ENCODE measurements at regions not wholly inside any gene's neighbourhood (a gene's known extent, or its start where the extent isn't known, plus 50 kb on each side); places are given as distances from the start of the nearest gene placed in this dataset.

GRCh38 chr2:82665691-82666090 lies 1793.4 kb downstream of the SUCLG1 start:
- WGBS (ENCODE audit: insufficient coverage, insufficient replicate concordance, low lambda C conversion rate, missing lambda C conversion rate): 3% methylated on average over 3 of the region's 3 CpGs
- ChIA-PET RAD21 (ENCODE audit: unreplicated experiment) (no interaction called here), SMC1A (ENCODE audit: uncharacterized antibody, unreplicated experiment) (no interaction called here), CTCF (no interaction called here), POLR2A (no interaction called here)
- no peak overlapping the region for H3K4me3 ChIP-seq
- H3K27ac ChIP-seq (ENCODE audit: control insufficient read depth, insufficient read depth): no peak overlapping the region
- no peak for DNase-seq (ENCODE audit: low read depth, low spot score)
- no peak for ATAC-seq
- in situ Hi-C loops (cut with MboI) (no loop called here), intact Hi-C loops (cut with micrococcal nuclease; ENCODE audit: unreplicated experiment) (no loop called here)
- H3K9me3 ChIP-seq (replicated peaks; ENCODE audit: control insufficient read depth, insufficient read depth, low read length): no peaks in the 10 kb centered on the region
- no peaks in the 10 kb centered on the region for H3K36me3 ChIP-seq (ENCODE audit: control insufficient read depth in 2 of 2, insufficient read depth in 2 of 2, low read length in 1 of 2)
- FAIRE-seq: no peak
- no peak overlapping the region for H2AFZ ChIP-seq (ENCODE audit: control insufficient read depth, low read depth, low read length)
- H3K79me2 ChIP-seq (ENCODE audit: control insufficient read depth, insufficient read depth, low read length): no peaks in the 10 kb centered on the region
- TF ChIP-seq NR2F1 (conservative IDR thresholded peaks at IDR 0.05) (no peak), LARP7 (IDR thresholded peaks at IDR 0.05) (no peak), HCFC1 (IDR thresholded peaks at IDR 0.05; ENCODE audit: low read length) (no peak), ZBTB33 (IDR thresholded peaks at IDR 0.05) (no peak), POLR2A (IDR thresholded peaks at IDR 0.05; ENCODE audit: low read depth, low read length) (no peak), MXI1 (IDR thresholded peaks at IDR 0.05; ENCODE audit: low read depth, low read length) (no peak), JUNB (IDR thresholded peaks at IDR 0.05) (no peak), FOXK2 (IDR thresholded peaks at IDR 0.05) (no peak), GABPA (IDR thresholded peaks at IDR 0.05; ENCODE audit: low read depth) (no peak), PBX3 (IDR thresholded peaks at IDR 0.05; ENCODE audit: insufficient replicate concordance, low read depth, low read length) (no peak), EGR1 (IDR thresholded peaks at IDR 0.05; ENCODE audit: borderline replicate concordance in 1 of 2, low read depth in 2 of 2, low read length in 2 of 2) (no peak), E4F1 (IDR thresholded peaks at IDR 0.05; ENCODE audit: borderline replicate concordance, partially characterized antibody) (no peak), BCL3 (IDR thresholded peaks at IDR 0.05; ENCODE audit: borderline replicate concordance, insufficient read depth, low read depth, low read length, poor library complexity, severe bottlenecking) (no peak), ZNF384 (IDR thresholded peaks at IDR 0.05; ENCODE audit: borderline replicate concordance, low read depth, low read length) (no peak), ZNF24 (IDR thresholded peaks at IDR 0.05) (no peak)
- H3K4me1 ChIP-seq (ENCODE audit: control insufficient read depth, insufficient read depth, low read length): no peaks in the 10 kb centered on the region
- no TSS peak for BruUV-seq (replicated peaks)
- no peak overlapping the region for H3K9ac ChIP-seq (ENCODE audit: control insufficient read depth, insufficient read depth, low read length)
- no peak overlapping the region for H3K4me2 ChIP-seq (ENCODE audit: control insufficient read depth, insufficient read depth)
- H4K20me1 ChIP-seq (ENCODE audit: control insufficient read depth, insufficient read depth): no peaks in the 10 kb centered on the region
- H3K27me3 ChIP-seq (replicated peaks in 1 of 2; ENCODE audit: control insufficient read depth in 2 of 2, insufficient read depth in 2 of 2, low read length in 1 of 2): no peaks in the 10 kb centered on the region
